ENCODE measurements at regions not wholly inside any gene's neighbourhood (a gene's known extent, or its start where the extent isn't known, plus 50 kb on each side); places are given as distances from the start of the nearest gene placed in this dataset.

DNA sequence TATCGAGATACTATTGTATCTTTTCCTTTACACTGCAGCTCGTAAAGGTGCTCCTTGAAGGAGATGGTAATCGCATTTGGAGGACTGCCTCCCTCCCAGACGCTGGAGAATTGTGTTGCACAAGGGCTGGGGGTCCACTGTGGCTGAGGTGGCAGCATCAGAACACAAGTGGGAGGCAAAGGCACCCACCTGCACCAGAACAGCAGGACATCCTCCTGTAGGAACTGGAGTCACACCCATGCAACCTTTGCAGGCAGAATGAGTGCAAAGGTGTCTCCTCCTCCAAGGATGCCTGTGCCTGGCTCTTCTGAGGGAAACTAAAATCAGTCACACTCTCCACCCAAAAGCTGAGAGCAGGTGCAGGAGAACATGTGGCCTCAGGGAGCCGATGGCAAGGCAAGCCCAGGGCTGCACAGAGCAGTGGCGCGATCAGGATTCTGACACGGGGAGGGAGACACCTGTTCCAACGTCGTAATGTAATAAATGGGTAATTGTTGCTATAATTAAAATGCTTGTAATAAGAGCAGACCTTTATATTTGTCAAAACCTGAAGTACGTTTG is 1501.4 kb downstream of the TBC1D22A start:
- TF ChIP-seq, protein P1, sequence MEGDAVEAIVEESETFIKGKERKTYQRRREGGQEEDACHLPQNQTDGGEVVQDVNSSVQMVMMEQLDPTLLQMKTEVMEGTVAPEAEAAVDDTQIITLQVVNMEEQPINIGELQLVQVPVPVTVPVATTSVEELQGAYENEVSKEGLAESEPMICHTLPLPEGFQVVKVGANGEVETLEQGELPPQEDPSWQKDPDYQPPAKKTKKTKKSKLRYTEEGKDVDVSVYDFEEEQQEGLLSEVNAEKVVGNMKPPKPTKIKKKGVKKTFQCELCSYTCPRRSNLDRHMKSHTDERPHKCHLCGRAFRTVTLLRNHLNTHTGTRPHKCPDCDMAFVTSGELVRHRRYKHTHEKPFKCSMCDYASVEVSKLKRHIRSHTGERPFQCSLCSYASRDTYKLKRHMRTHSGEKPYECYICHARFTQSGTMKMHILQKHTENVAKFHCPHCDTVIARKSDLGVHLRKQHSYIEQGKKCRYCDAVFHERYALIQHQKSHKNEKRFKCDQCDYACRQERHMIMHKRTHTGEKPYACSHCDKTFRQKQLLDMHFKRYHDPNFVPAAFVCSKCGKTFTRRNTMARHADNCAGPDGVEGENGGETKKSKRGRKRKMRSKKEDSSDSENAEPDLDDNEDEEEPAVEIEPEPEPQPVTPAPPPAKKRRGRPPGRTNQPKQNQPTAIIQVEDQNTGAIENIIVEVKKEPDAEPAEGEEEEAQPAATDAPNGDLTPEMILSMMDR (IDR thresholded peaks at IDR 0.05; ENCODE audit: control insufficient read depth, extremely low read depth, insufficient read depth), result no peak
- no peak for DNase-seq (ENCODE audit: low read depth)
- H3K4me3 ChIP-seq (ENCODE audit: low read depth, low read length), result no peak overlapping the region

DNA sequence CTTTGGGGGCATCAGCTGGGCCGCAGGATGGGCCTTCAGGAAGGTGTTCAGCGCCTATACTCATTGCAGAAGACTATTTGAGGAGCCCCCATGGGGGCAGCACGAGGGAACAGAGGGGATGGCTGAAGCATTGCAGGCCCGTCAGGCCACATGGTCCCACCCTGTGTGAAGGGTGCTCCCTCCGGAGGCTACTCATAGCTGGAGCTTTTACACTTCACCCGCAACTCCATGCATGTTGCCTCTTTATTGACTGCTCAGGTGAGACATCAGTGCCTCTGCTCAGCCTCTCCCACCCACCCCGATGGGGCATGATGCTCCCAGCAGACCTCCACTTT is 1500.9 kb downstream of the TBC1D22A start:
- no peak for DNase-seq (ENCODE audit: low read depth)
- no peak overlapping the region for H3K4me3 ChIP-seq (ENCODE audit: low read depth, low read length)
- TF ChIP-seq, protein P1 (IDR thresholded peaks at IDR 0.05; ENCODE audit: control insufficient read depth, extremely low read depth, insufficient read depth), result no peak

DNA sequence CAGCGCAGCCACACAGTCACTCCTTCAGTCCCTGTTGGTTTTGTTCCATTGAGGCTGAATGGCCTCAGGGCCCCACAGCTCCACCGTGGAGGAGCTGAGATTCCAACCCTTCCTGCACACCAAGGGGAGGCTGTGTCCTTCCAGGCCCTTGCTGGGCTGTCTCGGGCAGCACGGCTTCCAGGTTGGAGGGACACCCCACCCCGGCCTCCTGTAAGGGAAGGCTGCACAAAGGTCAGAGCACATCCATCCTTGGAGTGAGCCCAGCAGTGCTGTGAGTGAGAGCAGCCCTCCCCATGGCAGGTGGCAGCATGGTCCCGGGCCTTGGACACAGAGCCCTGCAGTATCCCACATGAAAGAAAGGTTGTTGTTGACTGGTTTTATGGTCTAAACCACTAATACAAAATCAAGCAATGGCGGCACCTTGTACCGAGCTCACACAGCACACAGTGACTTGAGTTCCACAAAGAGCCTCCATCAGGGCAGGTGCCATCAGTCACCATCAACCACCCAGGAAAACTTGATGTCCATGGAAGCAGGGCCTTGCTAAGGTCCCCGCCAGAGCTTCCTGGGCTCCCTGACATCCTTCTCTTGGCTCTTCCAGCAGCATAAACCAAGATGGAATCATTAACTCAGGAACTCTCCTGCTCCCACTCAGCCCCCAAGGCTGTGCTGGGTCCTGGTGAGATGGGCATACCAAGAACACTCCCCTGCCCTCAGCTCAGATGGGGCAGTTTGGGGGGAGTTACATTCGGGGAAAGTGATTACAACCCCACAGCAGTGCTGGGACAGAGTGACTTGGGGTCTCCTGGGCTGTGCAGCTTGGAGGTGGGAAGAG is 1500.4 kb downstream of the TBC1D22A start:
- TF ChIP-seq, protein P1 (IDR thresholded peaks at IDR 0.05; ENCODE audit: control insufficient read depth, extremely low read depth, insufficient read depth), result no peak
- no peak for DNase-seq (ENCODE audit: low read depth)
- H3K4me3 ChIP-seq (ENCODE audit: low read depth, low read length), result no peak overlapping the region

DNA sequence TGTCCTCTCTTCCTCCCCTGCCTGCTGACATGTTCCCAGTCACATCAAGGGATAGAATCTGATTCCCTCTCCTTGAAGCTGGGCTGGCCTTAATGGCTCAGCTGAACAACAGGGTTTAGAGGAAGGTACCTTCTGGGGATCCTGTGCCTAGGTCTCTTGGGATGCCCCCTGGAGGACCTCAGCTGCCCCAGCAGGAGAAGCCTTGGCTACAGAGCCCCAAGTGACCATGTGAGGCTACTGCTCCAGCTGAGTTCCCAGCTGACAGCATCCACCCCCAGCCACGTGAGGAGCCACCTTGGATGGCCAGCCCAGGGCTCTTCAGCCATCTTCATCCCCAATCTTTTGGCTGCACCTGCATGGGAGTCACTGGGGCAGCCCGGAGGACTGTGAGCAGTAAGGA is 1499.3 kb downstream of the TBC1D22A start:
- no peak overlapping the region for H3K4me3 ChIP-seq (ENCODE audit: low read depth, low read length)
- TF ChIP-seq, protein P1 (IDR thresholded peaks at IDR 0.05; ENCODE audit: control insufficient read depth, extremely low read depth, insufficient read depth), result no peak
- no peak for DNase-seq (ENCODE audit: low read depth)

DNA sequence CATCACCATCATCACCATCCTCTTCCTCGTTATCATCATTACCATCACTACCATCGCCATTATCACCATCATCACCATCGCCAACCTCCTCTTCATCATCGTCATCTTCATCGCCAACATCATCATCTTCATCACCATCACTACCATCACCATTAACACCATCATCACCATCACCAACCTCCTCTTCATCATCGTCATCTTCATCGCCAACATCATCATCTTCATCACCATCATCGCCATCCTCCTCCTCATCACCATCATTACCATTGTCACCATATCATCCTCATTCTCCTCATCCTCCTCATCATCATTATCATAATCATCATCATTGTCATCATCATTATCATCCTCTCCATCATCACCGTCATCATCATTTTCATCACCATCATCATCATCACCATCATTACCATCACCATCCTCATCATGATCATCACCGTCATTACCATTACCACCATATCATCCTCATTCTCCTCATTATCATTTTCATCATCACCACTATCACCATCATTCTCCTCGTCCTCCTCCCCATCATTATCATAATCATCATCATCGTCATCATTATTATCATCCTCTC is 1498.7 kb downstream of the TBC1D22A start:
- H3K4me3 ChIP-seq (ENCODE audit: low read depth, low read length), result no peak overlapping the region
- no peak for DNase-seq (ENCODE audit: low read depth)
- TF ChIP-seq, protein P1 (IDR thresholded peaks at IDR 0.05; ENCODE audit: control insufficient read depth, extremely low read depth, insufficient read depth), result no peak

DNA sequence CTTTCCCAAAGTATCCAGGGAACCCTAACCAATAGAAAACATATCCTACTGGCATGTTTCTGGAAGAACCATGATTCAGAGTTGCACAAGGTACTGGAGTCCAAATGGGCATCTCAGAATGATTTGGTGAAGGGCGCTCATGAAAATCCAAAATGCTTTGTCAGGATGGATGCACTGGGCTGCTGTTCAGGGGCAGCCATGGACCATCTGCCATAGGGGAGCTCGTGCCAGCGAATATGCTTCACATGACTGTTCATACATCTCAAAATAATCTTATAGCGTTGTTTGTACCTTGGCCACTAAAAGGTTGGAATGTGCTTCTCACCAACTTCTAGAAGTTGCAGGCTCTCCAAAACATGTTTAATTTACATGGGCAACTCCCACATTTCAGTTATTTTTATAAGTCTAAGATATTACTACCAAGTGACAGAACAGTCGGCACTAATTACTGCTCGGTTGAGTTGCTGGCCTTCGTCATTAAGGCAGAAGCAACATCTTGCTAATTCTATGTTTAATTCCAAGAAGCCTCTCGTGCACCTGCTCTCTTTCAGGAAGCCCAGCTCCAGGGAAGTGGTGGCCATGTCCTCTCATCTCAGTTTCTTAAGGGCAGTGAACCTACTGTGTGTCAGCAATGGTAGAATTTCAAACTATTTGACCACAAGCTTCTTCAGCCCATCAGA is 1497.7 kb downstream of the TBC1D22A start:
- DNase-seq (ENCODE audit: low read depth), result no peak
- H3K4me3 ChIP-seq (ENCODE audit: low read depth, low read length), result no peak overlapping the region
- TF ChIP-seq, protein P1 (IDR thresholded peaks at IDR 0.05; ENCODE audit: control insufficient read depth, extremely low read depth, insufficient read depth), result no peak
